Hematopoietic multipotent progenitor cell treated with erythropoietin and hydrocortisone succinate and interleukin-3 and kit ligand, for 15 days (in vitro differentiated cells): ENCODE measurements at regions not wholly inside any gene's neighbourhood (a gene's known extent, or its start where the extent isn't known, plus 50 kb on each side); places are given as distances from the start of the nearest gene placed in this dataset.
"Not testable (repeated sequence)": the region's sequence is repeated elsewhere in the genome, so short reads cannot be mapped to it uniquely, and the experiment has no call there.

Experiments
- DNase-seq: peaks from one replicate; pipeline ENCODE4 v3.0.0-alpha.2; 2015; ENCODE audit warnings: low spot score

GRCh38 chr11:134978388-134979088 is 566.5 kb upstream of the B3GAT1 start:
- DNase-seq: no peak

GRCh38 chr11:134976551-134976950 is 564.5 kb upstream of the B3GAT1 start:
- no peak for DNase-seq

GRCh38 chr11:134975866-134976376 is 563.9 kb upstream of the B3GAT1 start:
- no peak for DNase-seq

- no peak for DNase-seq
Measured at GRCh38 chr11:134973801-134974200, 561.8 kb upstream of the B3GAT1 start.

- no peak for DNase-seq
Measured at GRCh38 chr11:134971381-134971780, 559.3 kb upstream of the B3GAT1 start.

- DNase-seq: no peak
Measured at GRCh38 chr11:134967746-134968145, 555.7 kb upstream of the B3GAT1 start.

GRCh38 chr11:134961386-134961785 is 549.3 kb upstream of the B3GAT1 start:
- not testable (repeated sequence) for DNase-seq

GRCh38 chr11:134958870-134959269 is 546.8 kb upstream of the B3GAT1 start:
- DNase-seq: no peak

- DNase-seq: no peak
Measured at GRCh38 chr11:134958336-134958640, 546.2 kb upstream of the B3GAT1 start.

GRCh38 chr11:134957540-134958335 is 545.7 kb upstream of the B3GAT1 start:
- DNase-seq: no peak

- no peak for DNase-seq
Measured at GRCh38 chr11:134956450-134957210, 544.6 kb upstream of the B3GAT1 start.

GRCh38 chr11:134955970-134956369 is 543.9 kb upstream of the B3GAT1 start:
- DNase-seq: not testable (repeated sequence)

GRCh38 chr11:134955281-134955680 is 543.2 kb upstream of the B3GAT1 start:
- no peak for DNase-seq

- not testable (repeated sequence) for DNase-seq
Measured at GRCh38 chr11:134954456-134954855, 542.4 kb upstream of the B3GAT1 start.

GRCh38 chr11:134953417-134953970 is 541.5 kb upstream of the B3GAT1 start:
- DNase-seq: not testable (repeated sequence)

- no peak for DNase-seq
Measured at GRCh38 chr11:134951305-134951700, 539.3 kb upstream of the B3GAT1 start.

GRCh38 chr11:134950692-134951304 is 538.8 kb upstream of the B3GAT1 start:
- DNase-seq: no peak

GRCh38 chr11:134949121-134950090 is 537.4 kb upstream of the B3GAT1 start:
- DNase-seq: no peak

GRCh38 chr11:134947556-134947955 is 535.5 kb upstream of the B3GAT1 start:
- no peak for DNase-seq

- DNase-seq: no peak
Measured at GRCh38 chr11:134945993-134946392, 534.0 kb upstream of the B3GAT1 start.

GRCh38 chr11:134944986-134945385 is 532.9 kb upstream of the B3GAT1 start:
- DNase-seq: no peak
